ENCODE measurements at regions not wholly inside any gene's neighbourhood (a gene's known extent, or its start where the extent isn't known, plus 50 kb on each side); places are given as distances from the start of the nearest gene placed in this dataset.

DNA sequence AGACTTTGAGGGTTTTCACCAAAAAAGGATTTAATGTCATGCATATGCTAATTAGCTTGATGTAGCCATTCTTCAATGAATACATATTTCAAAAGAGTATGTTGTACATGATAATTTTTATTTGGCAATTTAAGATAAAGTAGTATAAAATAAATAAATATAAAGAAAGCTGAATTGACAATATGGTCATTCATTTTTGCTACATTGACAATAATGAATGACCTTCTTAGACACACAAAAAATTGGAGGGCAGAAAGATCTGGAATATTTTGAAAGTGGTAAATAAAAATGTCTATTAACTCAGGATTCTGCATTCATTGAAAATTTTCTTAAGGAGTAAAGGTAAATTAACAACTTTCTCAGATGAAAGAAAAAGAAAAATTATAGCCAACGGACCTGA is 324.8 kb upstream of the FTMT start:
- TF ChIP-seq, protein P1, sequence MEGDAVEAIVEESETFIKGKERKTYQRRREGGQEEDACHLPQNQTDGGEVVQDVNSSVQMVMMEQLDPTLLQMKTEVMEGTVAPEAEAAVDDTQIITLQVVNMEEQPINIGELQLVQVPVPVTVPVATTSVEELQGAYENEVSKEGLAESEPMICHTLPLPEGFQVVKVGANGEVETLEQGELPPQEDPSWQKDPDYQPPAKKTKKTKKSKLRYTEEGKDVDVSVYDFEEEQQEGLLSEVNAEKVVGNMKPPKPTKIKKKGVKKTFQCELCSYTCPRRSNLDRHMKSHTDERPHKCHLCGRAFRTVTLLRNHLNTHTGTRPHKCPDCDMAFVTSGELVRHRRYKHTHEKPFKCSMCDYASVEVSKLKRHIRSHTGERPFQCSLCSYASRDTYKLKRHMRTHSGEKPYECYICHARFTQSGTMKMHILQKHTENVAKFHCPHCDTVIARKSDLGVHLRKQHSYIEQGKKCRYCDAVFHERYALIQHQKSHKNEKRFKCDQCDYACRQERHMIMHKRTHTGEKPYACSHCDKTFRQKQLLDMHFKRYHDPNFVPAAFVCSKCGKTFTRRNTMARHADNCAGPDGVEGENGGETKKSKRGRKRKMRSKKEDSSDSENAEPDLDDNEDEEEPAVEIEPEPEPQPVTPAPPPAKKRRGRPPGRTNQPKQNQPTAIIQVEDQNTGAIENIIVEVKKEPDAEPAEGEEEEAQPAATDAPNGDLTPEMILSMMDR (IDR thresholded peaks at IDR 0.05), result no peak
- no peak for TF ChIP-seq POLR2A (IDR thresholded peaks at IDR 0.05; ENCODE audit: low read length)
- TF ChIP-seq CEBPB (IDR thresholded peaks at IDR 0.05), result no peak
- TF ChIP-seq POLR2AphosphoS2 (conservative IDR thresholded peaks at IDR 0.05; ENCODE audit: low read length), result no peak
- TF ChIP-seq ZC3H11A (IDR thresholded peaks at IDR 0.05), result no peak
- no peak for TF ChIP-seq BHLHE40 (IDR thresholded peaks at IDR 0.05; ENCODE audit: low read depth, low read length)
- TF ChIP-seq MAZ (IDR thresholded peaks at IDR 0.05; ENCODE audit: borderline replicate concordance, low read depth, low read length), result no peak
- TF ChIP-seq, protein P2, sequence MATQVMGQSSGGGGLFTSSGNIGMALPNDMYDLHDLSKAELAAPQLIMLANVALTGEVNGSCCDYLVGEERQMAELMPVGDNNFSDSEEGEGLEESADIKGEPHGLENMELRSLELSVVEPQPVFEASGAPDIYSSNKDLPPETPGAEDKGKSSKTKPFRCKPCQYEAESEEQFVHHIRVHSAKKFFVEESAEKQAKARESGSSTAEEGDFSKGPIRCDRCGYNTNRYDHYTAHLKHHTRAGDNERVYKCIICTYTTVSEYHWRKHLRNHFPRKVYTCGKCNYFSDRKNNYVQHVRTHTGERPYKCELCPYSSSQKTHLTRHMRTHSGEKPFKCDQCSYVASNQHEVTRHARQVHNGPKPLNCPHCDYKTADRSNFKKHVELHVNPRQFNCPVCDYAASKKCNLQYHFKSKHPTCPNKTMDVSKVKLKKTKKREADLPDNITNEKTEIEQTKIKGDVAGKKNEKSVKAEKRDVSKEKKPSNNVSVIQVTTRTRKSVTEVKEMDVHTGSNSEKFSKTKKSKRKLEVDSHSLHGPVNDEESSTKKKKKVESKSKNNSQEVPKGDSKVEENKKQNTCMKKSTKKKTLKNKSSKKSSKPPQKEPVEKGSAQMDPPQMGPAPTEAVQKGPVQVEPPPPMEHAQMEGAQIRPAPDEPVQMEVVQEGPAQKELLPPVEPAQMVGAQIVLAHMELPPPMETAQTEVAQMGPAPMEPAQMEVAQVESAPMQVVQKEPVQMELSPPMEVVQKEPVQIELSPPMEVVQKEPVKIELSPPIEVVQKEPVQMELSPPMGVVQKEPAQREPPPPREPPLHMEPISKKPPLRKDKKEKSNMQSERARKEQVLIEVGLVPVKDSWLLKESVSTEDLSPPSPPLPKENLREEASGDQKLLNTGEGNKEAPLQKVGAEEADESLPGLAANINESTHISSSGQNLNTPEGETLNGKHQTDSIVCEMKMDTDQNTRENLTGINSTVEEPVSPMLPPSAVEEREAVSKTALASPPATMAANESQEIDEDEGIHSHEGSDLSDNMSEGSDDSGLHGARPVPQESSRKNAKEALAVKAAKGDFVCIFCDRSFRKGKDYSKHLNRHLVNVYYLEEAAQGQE (IDR thresholded peaks at IDR 0.05), result no peak
- TF ChIP-seq RCOR1 (IDR thresholded peaks at IDR 0.05; ENCODE audit: low read depth, low read length), result no peak
- TF ChIP-seq ESRRA (IDR thresholded peaks at IDR 0.05; ENCODE audit: borderline replicate concordance, low read length), result no peak
- no peak for TF ChIP-seq SMC3 (IDR thresholded peaks at IDR 0.05)
- TF ChIP-seq HDAC2 (IDR thresholded peaks at IDR 0.05), result no peak
- no peak for TF ChIP-seq CHD2 (IDR thresholded peaks at IDR 0.05; ENCODE audit: low read length, partially characterized antibody)
